GM19395 (cell line): ENCODE measurements at regions not wholly inside any gene's neighbourhood (a gene's known extent, or its start where the extent isn't known, plus 50 kb on each side); places are given as distances from the start of the nearest gene placed in this dataset.

Experiments
- ATAC-seq: cut with Tn5 transposase; IDR thresholded peaks from one replicate; pipeline ENCODE4 v1.9.1; 2021; ENCODE audit warnings: mild to moderate bottlenecking, moderate library complexity; ENCODE audit not compliant: unreplicated experiment

DNA sequence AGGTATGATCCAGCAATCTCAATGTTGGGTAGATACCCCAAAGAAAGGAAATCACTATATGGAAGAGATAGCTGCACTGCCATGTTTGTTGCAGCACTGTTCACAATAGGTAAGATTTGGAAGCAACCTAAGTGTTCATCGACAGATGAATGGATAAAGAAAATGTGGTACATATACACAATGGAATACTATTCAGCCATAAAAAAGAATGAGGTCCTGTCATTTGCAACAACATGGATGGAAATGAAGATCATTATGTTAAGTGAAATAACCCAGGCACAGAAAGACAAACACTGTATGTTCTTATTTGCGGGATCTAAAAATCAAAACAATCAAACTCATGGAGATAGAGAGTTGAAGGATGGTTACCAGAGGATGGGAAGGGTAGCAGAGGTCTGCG lies 372.4 kb upstream of the SPRED2 start:
- no peak for ATAC-seq

DNA sequence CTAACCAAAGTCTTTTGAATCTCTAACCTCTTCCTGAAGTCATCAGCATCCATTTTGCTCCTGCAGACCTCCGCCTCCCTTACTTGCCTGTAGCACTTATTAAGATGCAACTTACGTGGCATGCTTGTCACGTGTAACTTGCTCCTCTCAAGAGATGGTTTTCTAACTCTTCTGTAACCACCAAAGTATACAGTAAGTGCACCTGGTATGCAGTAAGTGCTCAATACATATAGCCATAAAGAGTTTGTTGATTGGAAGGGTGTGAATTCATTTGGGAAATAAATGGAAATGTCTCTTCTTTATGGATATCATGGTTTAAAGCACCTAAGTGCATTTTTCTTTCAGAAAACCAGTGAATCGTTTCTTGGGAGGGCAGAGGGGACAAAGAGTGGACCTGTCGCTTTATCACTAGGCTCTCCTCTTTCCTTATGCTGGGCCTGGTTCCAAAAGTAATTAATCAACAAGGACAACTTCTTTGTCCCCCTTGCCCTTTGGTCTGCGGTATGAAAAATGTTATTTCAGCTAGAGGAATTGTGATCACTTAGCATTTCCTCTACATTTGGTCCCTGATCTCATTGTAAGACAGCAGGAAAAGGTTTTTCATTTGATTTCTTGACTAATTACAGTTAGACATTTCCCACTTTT lies 370.0 kb upstream of the SPRED2 start:
- no peak for ATAC-seq

- ATAC-seq: no peak
These were observed 368.6 kb upstream of the SPRED2 start for GRCh38 chr2:65800998-65801397.

DNA sequence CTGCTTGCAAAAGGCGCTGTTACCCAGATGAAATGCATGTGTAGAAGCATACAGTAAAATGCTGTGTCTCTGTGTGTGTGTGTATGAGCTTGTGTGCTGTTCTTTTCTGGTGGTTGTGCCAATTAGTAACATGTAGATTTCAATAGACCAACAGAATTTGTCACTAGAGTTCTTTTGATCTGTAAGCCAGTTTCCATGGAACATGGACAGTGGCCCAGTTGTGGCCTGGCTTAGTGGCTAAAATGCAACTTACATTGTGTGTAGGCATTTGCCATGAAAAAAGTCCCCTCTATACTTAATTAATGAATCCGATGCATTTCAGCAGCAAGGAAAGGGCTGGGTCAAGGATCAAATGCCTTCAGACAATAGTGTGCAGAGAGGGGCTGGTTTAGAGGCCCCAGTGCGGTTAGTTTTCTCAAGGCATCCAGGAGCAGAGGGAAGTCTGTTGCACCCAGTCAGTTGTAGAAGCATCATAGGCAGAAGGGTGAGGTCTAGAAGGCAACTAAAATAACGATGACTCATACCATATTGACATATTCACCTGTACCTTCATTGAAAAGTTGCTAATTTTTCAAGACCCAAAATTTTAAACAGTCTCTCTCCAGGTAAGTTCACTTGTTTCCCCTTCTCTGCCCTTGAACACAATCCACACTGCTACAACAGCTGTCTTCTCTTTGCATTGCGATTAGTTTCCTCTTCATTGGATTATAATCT lies 366.9 kb upstream of the SPRED2 start:
- ATAC-seq: no peak

DNA sequence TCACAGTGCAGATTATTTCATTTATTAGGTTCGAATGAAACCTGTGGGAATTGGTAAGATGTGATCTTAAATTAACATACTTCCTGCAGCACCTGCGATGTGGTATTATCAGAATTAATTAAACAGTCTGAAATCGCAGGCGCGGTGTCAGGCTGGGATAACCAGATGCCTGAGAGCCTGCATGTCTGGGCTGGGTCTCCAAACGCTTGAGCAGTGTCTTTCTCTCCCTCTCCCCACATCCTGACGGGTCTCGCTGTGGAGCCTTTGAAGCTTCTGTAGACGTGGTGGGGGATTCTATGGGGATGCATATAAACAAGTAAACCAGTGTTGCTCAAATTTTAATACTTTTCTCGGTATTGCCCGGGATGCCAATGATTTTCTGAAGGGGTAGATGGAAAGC lies 366.2 kb upstream of the SPRED2 start:
- ATAC-seq: no peak

DNA sequence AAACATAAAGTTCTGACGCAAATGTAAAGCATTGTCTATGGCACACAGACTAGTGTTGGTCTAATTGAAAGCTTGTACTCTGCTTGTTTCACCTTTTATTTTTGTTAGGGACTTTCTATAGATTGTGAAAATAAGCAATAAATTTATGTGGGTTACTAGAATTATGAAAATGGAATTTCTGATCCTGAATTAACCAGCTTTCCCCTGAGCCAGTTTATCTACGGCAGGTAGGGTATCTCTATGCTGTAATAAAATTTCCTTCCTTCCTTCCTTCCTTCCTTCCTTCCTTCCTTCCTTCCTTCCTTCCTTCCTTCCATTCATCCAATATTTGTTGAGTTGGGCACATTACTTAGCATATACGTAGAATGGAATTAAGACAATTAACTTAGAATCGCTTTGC lies 362.6 kb upstream of the SPRED2 start:
- ATAC-seq: no peak

DNA sequence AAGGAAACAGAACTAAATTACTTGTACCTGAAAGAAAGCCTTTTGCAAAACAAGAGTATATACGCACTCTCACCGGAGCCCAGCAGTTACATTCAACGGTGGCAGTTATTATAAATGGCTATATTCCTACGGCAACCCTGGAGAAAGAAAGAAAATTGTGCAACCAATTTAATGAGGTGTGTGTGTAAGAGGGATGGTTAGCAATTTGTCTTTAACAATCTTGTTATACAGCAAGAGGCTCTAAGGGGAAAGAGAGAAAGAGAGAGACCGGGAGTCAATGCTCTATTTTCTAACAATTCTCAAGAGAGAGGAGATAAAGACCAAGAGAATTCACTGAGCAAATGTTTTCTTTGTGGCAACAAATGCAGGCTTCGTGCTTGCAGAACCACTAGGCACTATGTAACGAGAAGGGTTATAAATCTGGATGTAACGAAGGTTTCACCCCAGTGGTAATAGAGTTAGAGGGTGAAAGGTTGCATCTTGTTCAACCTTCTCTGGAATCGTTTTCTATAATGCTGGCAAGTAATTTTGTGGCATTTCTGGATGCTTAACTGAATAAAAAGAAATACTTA lies 359.1 kb upstream of the SPRED2 start:
- ATAC-seq: no peak

DNA sequence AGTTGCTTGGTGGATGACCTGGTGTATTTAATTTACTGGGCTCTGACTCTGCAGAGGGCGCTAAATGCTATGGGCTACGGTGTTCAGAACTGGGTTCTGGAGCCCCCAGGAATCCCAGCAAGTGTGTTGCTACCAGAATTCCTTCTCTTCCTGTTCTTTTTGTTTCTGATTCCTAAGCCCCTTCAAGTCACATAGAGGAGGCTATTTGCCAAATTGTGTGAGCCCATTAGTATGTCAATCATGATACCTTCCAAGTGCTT lies 358.2 kb upstream of the SPRED2 start:
- no peak for ATAC-seq

GRCh38 chr2:65789923-65790675 lies 357.7 kb upstream of the SPRED2 start:
- ATAC-seq: no peak

- no peak for ATAC-seq
These were observed 356.2 kb upstream of the SPRED2 start for GRCh38 chr2:65788556-65788955.

GRCh38 chr2:65786765-65787164 lies 354.4 kb upstream of the SPRED2 start:
- ATAC-seq: no peak

- no peak for ATAC-seq
These were observed 353.8 kb upstream of the SPRED2 start for GRCh38 chr2:65786007-65786717.

- ATAC-seq: no peak
These were observed 350.7 kb upstream of the SPRED2 start for GRCh38 chr2:65782996-65783650.

DNA sequence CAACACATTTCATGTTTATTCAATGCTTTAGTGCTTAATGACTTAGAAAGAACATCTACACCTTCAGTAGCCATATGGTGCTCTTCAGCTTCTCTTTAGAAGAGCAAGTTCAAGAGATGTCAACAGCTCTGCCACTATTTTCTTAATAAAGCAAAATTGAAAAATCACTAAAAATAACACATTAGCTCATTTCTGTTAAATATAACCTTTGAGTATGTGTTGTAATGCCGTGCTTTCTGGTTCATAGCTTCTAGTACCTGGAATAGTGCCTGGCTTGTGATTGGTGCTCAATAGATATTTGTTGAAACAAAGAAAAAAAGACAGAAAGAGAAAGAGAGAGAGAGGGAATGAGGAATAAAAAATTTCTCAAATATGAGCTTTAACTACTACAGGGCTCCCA lies 349.8 kb upstream of the SPRED2 start:
- ATAC-seq: no peak

DNA sequence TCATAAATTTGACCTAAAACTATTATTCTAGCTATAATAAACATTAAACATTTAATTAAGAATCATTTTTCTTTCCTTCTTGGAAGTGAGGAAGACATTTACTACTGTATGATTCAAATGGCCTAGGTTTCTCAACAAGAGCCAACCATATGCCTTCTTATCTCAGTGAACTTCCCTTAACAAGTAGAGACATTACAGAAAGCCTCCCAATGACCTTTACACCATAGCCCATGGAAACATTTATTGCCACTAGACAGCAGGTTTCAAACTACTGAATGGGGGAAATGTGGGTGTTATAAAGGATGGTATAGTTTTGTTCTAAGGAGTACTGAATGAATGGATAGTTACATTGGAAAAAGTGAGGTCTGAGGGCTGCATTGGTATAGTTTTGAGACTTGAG lies 349.4 kb upstream of the SPRED2 start:
- ATAC-seq: no peak

DNA sequence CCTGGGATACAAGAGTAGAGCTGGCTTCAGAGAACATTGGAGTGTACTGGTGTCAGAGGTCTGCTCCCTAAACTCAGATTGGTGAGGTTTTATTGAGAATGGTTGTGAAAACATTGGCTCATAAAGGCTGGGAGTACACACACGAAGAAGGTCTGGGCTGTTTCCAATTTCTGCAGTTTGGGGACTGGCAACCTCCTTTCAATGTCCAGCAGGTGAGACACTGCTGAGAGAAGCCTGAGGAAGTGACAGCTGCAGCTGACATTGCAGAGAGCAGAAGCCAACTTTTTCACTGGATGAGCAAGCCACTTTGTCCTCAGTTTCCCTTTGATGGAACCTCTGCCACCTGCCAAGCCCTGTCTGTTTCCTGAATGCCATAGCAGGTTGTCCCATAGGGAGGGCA lies 346.6 kb upstream of the SPRED2 start:
- no peak for ATAC-seq

DNA sequence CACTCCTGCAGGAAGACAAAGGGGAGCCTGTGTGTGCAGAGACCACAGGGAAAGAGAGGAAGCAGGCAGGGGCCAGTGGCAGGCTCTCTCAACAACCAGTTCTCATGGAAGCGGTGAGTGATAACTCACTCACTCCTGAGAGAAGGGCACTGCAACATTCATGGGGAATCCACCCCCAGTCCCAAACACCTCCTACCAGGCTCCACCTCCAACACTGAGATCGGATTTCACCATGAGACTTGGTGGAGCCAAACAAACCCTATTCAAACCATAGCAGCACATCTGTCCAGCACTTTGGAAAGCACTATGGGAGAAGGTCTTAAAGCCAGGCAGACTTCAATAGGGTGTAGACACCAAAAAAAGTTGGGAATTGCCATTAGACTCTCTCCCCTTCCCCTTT lies 345.7 kb upstream of the SPRED2 start:
- no peak for ATAC-seq

GRCh38 chr2:65775839-65776238 lies 343.4 kb upstream of the SPRED2 start:
- ATAC-seq: no peak

DNA sequence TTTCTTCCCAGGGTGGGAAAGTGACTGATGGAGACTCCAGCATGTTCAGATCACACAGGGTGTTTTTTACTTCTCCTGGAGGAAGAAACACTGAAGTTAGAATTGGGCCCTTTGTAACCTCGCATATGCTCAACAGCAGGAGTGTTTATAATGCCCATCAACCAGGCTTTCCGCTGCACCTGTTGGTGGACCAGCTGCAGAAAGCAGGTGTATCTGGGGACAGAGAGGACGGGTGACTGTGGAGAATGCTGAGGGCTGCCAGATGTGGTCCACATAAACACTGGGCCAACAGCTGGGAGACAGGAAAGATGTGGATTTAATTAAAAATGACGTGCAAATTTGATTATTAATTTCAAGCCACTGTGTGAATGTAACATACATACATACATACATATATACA lies 335.5 kb upstream of the SPRED2 start:
- no peak for ATAC-seq

GRCh38 chr2:65766768-65767267 lies 334.4 kb upstream of the SPRED2 start:
- no peak for ATAC-seq

DNA sequence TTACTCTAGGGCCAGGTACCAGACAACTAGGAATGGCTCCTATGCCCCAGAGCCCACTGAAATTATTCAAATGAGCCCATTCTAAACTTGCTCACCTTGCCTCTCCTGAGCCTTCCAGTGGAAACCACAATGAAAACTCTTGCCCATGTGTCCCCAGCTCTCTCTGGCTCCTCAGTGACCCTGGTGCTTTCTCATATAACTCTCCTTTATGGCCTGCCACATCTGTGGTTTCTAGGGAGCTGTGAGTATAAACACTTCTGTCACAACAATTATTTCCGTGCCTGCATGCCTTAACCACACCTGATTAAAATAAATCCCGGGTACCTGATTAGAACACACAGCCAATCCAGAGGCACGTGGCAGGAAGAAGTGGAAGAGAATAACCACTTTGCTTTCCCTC lies 333.0 kb upstream of the SPRED2 start:
- ATAC-seq: no peak
